SW 1271 (cell line): ENCODE measurements at regions not wholly inside any gene's neighbourhood (a gene's known extent, or its start where the extent isn't known, plus 50 kb on each side); places are given as distances from the start of the nearest gene placed in this dataset.
A peak's percentile ranks its signal among the peaks of the same experiment; 100 is the strongest.
"Not testable (repeated sequence)": the region's sequence is repeated elsewhere in the genome, so short reads cannot be mapped to it uniquely, and the experiment has no call there.

Source experiments
- DNase-seq, 2 experiments: peaks; one replicate each; lab custom pipeline; 2025; lab: John Stamatoyannopoulos, UW

- no peak for DNase-seq
Observed at GRCh38 chr2:210861038-210861665, 304.8 kb downstream of the CPS1 start.

GRCh38 chr2:210862283-210863065 lies 306.1 kb downstream of the CPS1 start:
- no peak for DNase-seq

- DNase-seq: no peak
Observed at GRCh38 chr2:210863283-210863682, 306.9 kb downstream of the CPS1 start.

- not testable (repeated sequence) for DNase-seq
Observed at GRCh38 chr2:210871566-210871965, 315.2 kb downstream of the CPS1 start.

- no peak for DNase-seq
Observed at GRCh38 chr2:210873631-210874030, 317.2 kb downstream of the CPS1 start.

- no peak for DNase-seq
Observed at GRCh38 chr2:210884227-210884626, 327.8 kb downstream of the CPS1 start.

GRCh38 chr2:210888035-210888434 lies 331.6 kb downstream of the CPS1 start:
- no peak for DNase-seq

- no peak for DNase-seq
Observed at GRCh38 chr2:210895132-210895531, 338.7 kb downstream of the CPS1 start.

GRCh38 chr2:210899131-210899530 lies 342.7 kb downstream of the CPS1 start:
- DNase-seq: no peak

GRCh38 chr2:210901326-210901725 lies 344.9 kb downstream of the CPS1 start:
- DNase-seq: no peak

GRCh38 chr2:210912779-210913178 lies 356.4 kb downstream of the CPS1 start:
- DNase-seq: no peak

GRCh38 chr2:210913461-210913860 lies 357.1 kb downstream of the CPS1 start:
- no peak for DNase-seq

- no peak for DNase-seq
Observed at GRCh38 chr2:210915912-210916311, 359.5 kb downstream of the CPS1 start.

- DNase-seq: no peak
Observed at GRCh38 chr2:210917465-210917864, 361.1 kb downstream of the CPS1 start.

GRCh38 chr2:210919128-210919527 lies 362.7 kb downstream of the CPS1 start:
- DNase-seq: no peak

- DNase-seq: no peak
Observed at GRCh38 chr2:210922419-210922818, 366.0 kb downstream of the CPS1 start.

GRCh38 chr2:210928714-210929113 lies 372.3 kb downstream of the CPS1 start:
- DNase-seq: no peak

GRCh38 chr2:210938228-210938627 lies 381.8 kb downstream of the CPS1 start:
- DNase-seq: no peak

- DNase-seq: no peak
Observed at GRCh38 chr2:210946395-210946794, 390.0 kb downstream of the CPS1 start.

GRCh38 chr2:210950434-210951060 lies 394.1 kb downstream of the CPS1 start:
- DNase-seq: not testable (repeated sequence)

- DNase-seq: no peak
Observed at GRCh38 chr2:210954386-210954907, 398.0 kb downstream of the CPS1 start.

- peak; percentile 33 to 59 for DNase-seq
Observed at GRCh38 chr2:210955591-210955990, 399.2 kb downstream of the CPS1 start.

- no peak for DNase-seq
Observed at GRCh38 chr2:210956101-210956500, 399.7 kb downstream of the CPS1 start.
